Calu3 (cell line): ENCODE measurements at regions not wholly inside any gene's neighbourhood (a gene's known extent, or its start where the extent isn't known, plus 50 kb on each side); places are given as distances from the start of the nearest gene placed in this dataset.

Experiments
- BruUV-seq: library from RNA; stranded (reverse); fragments of 400-500 nt; replicated peaks from 2 replicates; lab custom pipeline; 2021; lab: Mats Ljungman, UMichigan
- CTCF ChIA-PET: fragments of 300-600 bp; sonication (Branson Sonifier 250); formaldehyde crosslinking; loops from one replicate; lab custom pipeline; 2022; ENCODE audit warnings: antibody characterized with exemption; lab: Charles Lee
- DNase-seq: peaks from one replicate; pipeline ENCODE4 v3.0.0; 2022
- H3K27ac Mint-ChIP-seq: one replicate; pipeline ENCODE4 v1.8.0; 2022; ENCODE audit warnings: mixed read lengths; ENCODE audit not compliant: unreplicated experiment
- H3K27me3 Mint-ChIP-seq: one replicate; pipeline ENCODE4 v1.8.0; 2022; ENCODE audit warnings: mixed read lengths; ENCODE audit not compliant: unreplicated experiment
- H3K36me3 Mint-ChIP-seq: one replicate; pipeline ENCODE4 v1.8.0; 2022; ENCODE audit warnings: mild to moderate bottlenecking, moderate library complexity, mixed read lengths; ENCODE audit not compliant: insufficient read depth, unreplicated experiment
- H3K4me1 Mint-ChIP-seq: one replicate; pipeline ENCODE4 v1.8.0; 2022; ENCODE audit warnings: mild to moderate bottlenecking, low read depth, mixed read lengths; ENCODE audit not compliant: unreplicated experiment
- H3K4me3 Mint-ChIP-seq: one replicate; pipeline ENCODE4 v1.8.0; 2022; ENCODE audit warnings: mild to moderate bottlenecking, low read depth, moderate library complexity, mixed read lengths; ENCODE audit not compliant: unreplicated experiment
- H3K9me3 Mint-ChIP-seq: one replicate; pipeline ENCODE4 v1.8.0; 2022; ENCODE audit warnings: low read depth, mixed read lengths; ENCODE audit not compliant: unreplicated experiment
- CTCF ChIP-seq: fragments of 200-600 bp; IDR thresholded peaks from one replicate; pipeline ENCODE4 v1.8.0; 2022; ENCODE audit warnings: antibody characterized with exemption; ENCODE audit not compliant: unreplicated experiment
- intact Hi-C: fragments of 100-400 bp; cut with micrococcal nuclease; formaldehyde crosslinking; loops from one replicate; pipeline ENCODE4 v1.10.0; 2022; ENCODE audit not compliant: unreplicated experiment

GRCh38 chr10:128734734-128735133 lies 608.5 kb upstream of the MKI67 start:
- no peak overlapping the region for H3K27ac Mint-ChIP-seq
- CTCF ChIA-PET = no interaction called here
- H3K27me3 Mint-ChIP-seq = no peaks in the 10 kb centered on the region
- TF ChIP-seq CTCF = no peak
- intact Hi-C loops = no loop called here
- BruUV-seq = no TSS peak
- no peak for DNase-seq
- H3K4me1 Mint-ChIP-seq = no peaks in the 10 kb centered on the region
- peaks cover 10% of the 10 kb centered on the region for H3K9me3 Mint-ChIP-seq
- no peaks in the 10 kb centered on the region for H3K36me3 Mint-ChIP-seq
- no peak overlapping the region for H3K4me3 Mint-ChIP-seq

GRCh38 chr10:128735996-128736395 lies 609.8 kb upstream of the MKI67 start:
- no peaks in the 10 kb centered on the region for H3K36me3 Mint-ChIP-seq
- H3K27ac Mint-ChIP-seq = no peak overlapping the region
- H3K27me3 Mint-ChIP-seq = no peaks in the 10 kb centered on the region
- intact Hi-C loops = no loop called here
- BruUV-seq = no TSS peak
- no peak for DNase-seq
- TF ChIP-seq CTCF = no peak
- H3K9me3 Mint-ChIP-seq = peaks cover 10% of the 10 kb centered on the region
- no peak overlapping the region for H3K4me3 Mint-ChIP-seq
- CTCF ChIA-PET = no interaction called here
- no peaks in the 10 kb centered on the region for H3K4me1 Mint-ChIP-seq

GRCh38 chr10:128738386-128738915 lies 612.2 kb upstream of the MKI67 start:
- Mint-ChIP-seq H3K27ac (no peak overlapping the region), H3K27me3 (no peaks in the 10 kb centered on the region), H3K4me1 (no peaks in the 10 kb centered on the region), H3K36me3 (no peaks in the 10 kb centered on the region), H3K4me3 (no peak overlapping the region), H3K9me3 (peaks cover 7% of the 10 kb centered on the region)
- CTCF ChIA-PET = no interaction called here
- no TSS peak for BruUV-seq
- intact Hi-C loops = no loop called here
- TF ChIP-seq CTCF = no peak
- DNase-seq = no peak

- Mint-ChIP-seq H3K9me3 (peaks cover 5% of the 10 kb centered on the region), H3K36me3 (no peaks in the 10 kb centered on the region), H3K27ac (no peak overlapping the region), H3K27me3 (no peaks in the 10 kb centered on the region), H3K4me1 (no peaks in the 10 kb centered on the region), H3K4me3 (no peak overlapping the region)
- DNase-seq = no peak
- intact Hi-C loops = no loop called here
- no TSS peak for BruUV-seq
- CTCF ChIA-PET = no interaction called here
- no peak for TF ChIP-seq CTCF
These were observed 613.7 kb upstream of the MKI67 start for GRCh38 chr10:128739930-128740329.
